Stomach (tissue), 4 donors: ENCODE measurements at regions not wholly inside any gene's neighbourhood (a gene's known extent, or its start where the extent isn't known, plus 50 kb on each side); places are given as distances from the start of the nearest gene placed in this dataset.

Experiments used
- POLR2A ChIP-seq, 4 donors: fragments of 450-650 bp; IDR thresholded peaks; one replicate each; pipeline ENCODE4 v1.6.1; 2016; ENCODE audit warnings: antibody characterized with exemption in 4 of 4, control low read depth in 2 of 4, mild to moderate bottlenecking in 1 of 4, moderate library complexity in 1 of 4
- POLR2AphosphoS5 ChIP-seq, 3 donors: sonication (generic); formaldehyde crosslinking; IDR thresholded peaks; one replicate each; pipeline ENCODE4 v1.6.1; 2016; ENCODE audit warnings: antibody characterized with exemption in 3 of 3
- TF ChIP-seq, protein P1 (sequence below), 7 experiments: fragments of 450-650 bp in 4 of 7; fragments of 200-600 bp in 3 of 7; sonication (generic) in 3 of 7; IDR thresholded peaks; one replicate each; pipeline ENCODE4 v1.5.1; 2016 to 2019; ENCODE audit warnings: antibody characterized with exemption in 7 of 7, control low read depth in 2 of 7, mild to moderate bottlenecking in 1 of 7

- TF ChIP-seq, protein P1, sequence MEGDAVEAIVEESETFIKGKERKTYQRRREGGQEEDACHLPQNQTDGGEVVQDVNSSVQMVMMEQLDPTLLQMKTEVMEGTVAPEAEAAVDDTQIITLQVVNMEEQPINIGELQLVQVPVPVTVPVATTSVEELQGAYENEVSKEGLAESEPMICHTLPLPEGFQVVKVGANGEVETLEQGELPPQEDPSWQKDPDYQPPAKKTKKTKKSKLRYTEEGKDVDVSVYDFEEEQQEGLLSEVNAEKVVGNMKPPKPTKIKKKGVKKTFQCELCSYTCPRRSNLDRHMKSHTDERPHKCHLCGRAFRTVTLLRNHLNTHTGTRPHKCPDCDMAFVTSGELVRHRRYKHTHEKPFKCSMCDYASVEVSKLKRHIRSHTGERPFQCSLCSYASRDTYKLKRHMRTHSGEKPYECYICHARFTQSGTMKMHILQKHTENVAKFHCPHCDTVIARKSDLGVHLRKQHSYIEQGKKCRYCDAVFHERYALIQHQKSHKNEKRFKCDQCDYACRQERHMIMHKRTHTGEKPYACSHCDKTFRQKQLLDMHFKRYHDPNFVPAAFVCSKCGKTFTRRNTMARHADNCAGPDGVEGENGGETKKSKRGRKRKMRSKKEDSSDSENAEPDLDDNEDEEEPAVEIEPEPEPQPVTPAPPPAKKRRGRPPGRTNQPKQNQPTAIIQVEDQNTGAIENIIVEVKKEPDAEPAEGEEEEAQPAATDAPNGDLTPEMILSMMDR (IDR thresholded peaks at IDR 0.05), result no peak
- TF ChIP-seq POLR2A (IDR thresholded peaks at IDR 0.05) (no peak), POLR2AphosphoS5 (IDR thresholded peaks at IDR 0.05) (no peak)
Observed at GRCh38 chr1:224801844-224802490, 127.5 kb upstream of the DNAH14 start.
